GM19467 (cell line): ENCODE measurements at regions not wholly inside any gene's neighbourhood (a gene's known extent, or its start where the extent isn't known, plus 50 kb on each side); places are given as distances from the start of the nearest gene placed in this dataset.
"Not testable (repeated sequence)": the region's sequence is repeated elsewhere in the genome, so short reads cannot be mapped to it uniquely, and the experiment has no call there.

ENCODE experiments used
- ATAC-seq: cut with Tn5 transposase; IDR thresholded peaks from one replicate; pipeline ENCODE4 v1.9.1; 2021; ENCODE audit warnings: mild to moderate bottlenecking, moderate library complexity; ENCODE audit not compliant: unreplicated experiment

GRCh38 chr17:36691606-36692005 lies 90.2 kb downstream of the MRM1 start:
- ATAC-seq, result no peak

- no peak for ATAC-seq
Measured at GRCh38 chr17:36695082-36695481, 93.7 kb downstream of the MRM1 start.

GRCh38 chr17:36695710-36696109 lies 94.3 kb downstream of the MRM1 start:
- not testable (repeated sequence) for ATAC-seq

GRCh38 chr17:36696805-36697204 lies 95.4 kb downstream of the MRM1 start:
- ATAC-seq, result no peak

GRCh38 chr17:36697903-36698530 lies 96.6 kb downstream of the MRM1 start:
- no peak for ATAC-seq

GRCh38 chr17:36701429-36702099 lies 100.2 kb downstream of the MRM1 start:
- ATAC-seq, result no peak

GRCh38 chr17:36702636-36703035 lies 101.3 kb downstream of the MRM1 start:
- ATAC-seq, result no peak

GRCh38 chr17:36703860-36704266 lies 102.5 kb downstream of the MRM1 start:
- no peak for ATAC-seq

- ATAC-seq, result no peak
Measured at GRCh38 chr17:36705283-36705795, 104.0 kb downstream of the MRM1 start.

GRCh38 chr17:36705874-36706731 lies 104.7 kb downstream of the MRM1 start:
- no peak for ATAC-seq

- no peak for ATAC-seq
Measured at GRCh38 chr17:36707904-36708303, 106.5 kb downstream of the MRM1 start.

- ATAC-seq, result no peak
Measured at GRCh38 chr17:36714789-36715188, 113.4 kb downstream of the MRM1 start.

- no peak for ATAC-seq
Measured at GRCh38 chr17:36715951-36716350, 114.6 kb downstream of the MRM1 start.

GRCh38 chr17:36717088-36717487 lies 115.7 kb downstream of the MRM1 start:
- no peak for ATAC-seq

- ATAC-seq, result no peak
Measured at GRCh38 chr17:36720131-36720530, 118.7 kb downstream of the MRM1 start.

GRCh38 chr17:36721560-36722120 lies 120.3 kb downstream of the MRM1 start:
- ATAC-seq, result no peak

GRCh38 chr17:36722121-36722902 lies 120.9 kb downstream of the MRM1 start:
- ATAC-seq, result peak; percentile 71

GRCh38 chr17:36722903-36723263 lies 121.5 kb downstream of the MRM1 start:
- no peak for ATAC-seq

GRCh38 chr17:36723459-36724025 lies 122.2 kb downstream of the MRM1 start:
- no peak for ATAC-seq

GRCh38 chr17:36726199-36726598 lies 124.8 kb downstream of the MRM1 start:
- ATAC-seq, result no peak
